Globus pallidus (tissue), 1 donor: ENCODE measurements at regions not wholly inside any gene's neighbourhood (a gene's known extent, or its start where the extent isn't known, plus 50 kb on each side); places are given as distances from the start of the nearest gene placed in this dataset.

Experiments
- DNase-seq: peaks from one replicate; pipeline ENCODE4 v3.0.0-alpha.2; 2015; ENCODE audit warnings: low spot score

DNA sequence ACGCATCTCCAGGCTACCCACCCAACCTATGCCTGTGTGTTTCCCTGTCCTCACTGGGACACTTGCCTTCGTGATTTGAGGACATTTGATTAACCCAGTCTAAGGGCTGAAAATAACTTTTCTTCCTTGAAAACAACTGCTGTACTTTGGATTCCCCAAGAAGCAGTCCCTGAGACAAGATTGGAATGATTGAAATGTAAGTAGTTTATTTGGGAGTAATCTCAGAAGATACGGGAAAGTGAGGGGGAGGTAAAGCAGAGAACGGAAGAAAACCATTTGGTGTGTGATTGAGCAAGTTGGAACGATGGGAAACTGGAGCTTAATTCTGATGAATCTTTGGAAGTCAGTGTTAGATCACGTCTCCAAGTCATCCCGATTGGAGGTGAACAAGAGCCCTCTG is 143.8 kb upstream of the LMCD1 start:
- no peak for DNase-seq

DNA sequence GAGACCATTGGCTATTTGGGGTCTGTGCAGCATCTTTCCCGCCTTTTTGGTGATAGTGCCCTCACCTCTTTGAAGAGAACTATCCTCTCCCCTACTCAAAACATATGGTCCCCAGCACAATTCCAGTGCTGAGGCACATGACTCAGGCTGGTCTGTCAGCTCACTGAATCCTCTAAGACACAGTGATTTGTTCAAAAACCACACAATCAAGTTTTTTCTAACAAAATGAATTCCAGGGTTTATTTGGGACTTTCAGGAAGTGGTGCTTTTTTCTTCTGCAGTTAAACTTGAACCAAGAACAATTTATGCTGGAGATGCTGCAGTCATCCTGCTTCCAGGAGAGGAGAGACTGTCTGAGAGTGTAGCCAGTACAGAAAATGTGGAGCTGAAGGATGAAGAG is 142.5 kb upstream of the LMCD1 start:
- no peak for DNase-seq

DNA sequence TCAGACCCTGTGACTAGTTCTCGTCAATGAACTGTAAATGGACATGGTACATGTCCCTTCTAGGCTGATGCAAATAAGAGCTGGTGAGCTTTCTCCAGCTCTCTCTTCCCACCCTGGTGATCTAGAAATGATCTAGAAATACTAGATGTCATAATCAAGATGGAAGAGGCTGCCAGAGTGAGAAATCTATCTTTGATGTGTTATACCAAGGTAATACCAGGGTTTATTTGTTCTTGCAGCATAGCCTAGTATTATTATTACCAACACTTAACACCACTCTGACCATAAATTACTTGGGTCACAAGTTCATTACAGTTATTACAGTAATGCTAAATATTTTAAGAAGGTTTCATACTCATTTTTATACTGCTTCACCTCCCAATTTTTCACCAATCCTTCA is 138.4 kb upstream of the LMCD1 start:
- no peak for DNase-seq

DNA sequence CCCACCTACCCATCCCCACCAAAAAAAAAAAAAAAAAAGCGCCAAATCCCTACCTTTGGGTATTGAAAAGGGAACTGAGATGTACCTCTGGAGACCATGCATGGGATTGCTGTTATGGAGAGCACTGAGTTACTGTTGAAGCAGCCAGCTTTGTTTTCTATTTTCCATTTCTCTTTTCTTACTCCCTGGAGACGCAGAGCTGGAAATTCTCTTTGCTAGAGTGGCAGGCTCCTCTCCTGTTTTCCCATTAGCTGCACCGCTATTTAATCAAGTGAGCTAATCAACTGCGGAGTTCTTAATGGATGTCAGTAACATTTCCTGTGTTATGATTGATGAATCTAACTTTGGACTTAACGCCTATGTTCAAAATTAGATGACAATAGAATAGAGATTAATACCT is 136.1 kb upstream of the LMCD1 start:
- no peak for DNase-seq

DNA sequence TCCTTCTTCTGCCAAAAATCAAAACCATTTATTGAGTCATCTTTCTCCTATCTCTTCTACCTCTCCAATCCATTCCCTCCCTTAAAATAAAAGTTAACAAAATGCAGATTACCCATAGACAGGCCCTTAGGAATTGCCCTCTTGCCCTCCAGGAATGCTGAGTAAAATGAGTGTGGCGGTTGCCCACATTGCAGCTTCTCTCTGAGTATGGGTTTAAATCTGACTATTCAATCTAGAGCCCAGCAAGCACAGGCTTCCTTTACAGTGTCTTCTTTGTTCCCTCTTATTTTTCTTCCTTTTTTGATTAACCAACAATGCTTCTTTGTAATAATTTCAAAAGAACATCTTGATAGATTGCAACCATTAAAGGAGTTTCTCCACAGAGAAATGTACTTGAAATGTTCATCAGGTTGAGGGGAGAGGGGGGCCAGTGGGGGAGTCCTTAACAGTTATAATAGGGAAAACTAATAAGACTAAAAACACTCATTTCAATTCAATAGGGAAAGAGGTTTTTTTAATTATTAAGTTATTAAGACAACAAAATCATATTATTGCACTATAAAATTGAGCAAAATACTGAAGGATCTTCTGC is 135.3 kb upstream of the LMCD1 start:
- peak; percentile 21 for DNase-seq

DNA sequence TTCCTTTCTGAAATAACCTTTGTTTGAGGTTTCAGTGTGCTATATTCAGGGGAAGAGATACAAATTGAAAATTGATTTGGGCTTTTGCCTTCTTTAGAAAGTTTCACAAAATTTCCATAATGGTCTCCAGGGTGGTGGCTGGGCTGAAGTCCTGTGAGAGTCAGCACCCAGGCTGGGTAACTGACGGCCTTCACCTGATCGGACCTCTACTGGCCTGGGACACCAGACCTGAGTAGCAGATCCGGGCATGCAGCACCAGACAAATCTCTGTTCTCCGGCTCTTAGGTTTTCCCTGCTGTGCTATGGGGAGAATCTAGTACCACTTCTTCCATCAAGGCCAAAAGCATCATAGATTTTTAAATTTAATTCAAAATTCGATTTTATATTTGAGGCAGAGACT is 133.0 kb upstream of the LMCD1 start:
- DNase-seq, result no peak

DNA sequence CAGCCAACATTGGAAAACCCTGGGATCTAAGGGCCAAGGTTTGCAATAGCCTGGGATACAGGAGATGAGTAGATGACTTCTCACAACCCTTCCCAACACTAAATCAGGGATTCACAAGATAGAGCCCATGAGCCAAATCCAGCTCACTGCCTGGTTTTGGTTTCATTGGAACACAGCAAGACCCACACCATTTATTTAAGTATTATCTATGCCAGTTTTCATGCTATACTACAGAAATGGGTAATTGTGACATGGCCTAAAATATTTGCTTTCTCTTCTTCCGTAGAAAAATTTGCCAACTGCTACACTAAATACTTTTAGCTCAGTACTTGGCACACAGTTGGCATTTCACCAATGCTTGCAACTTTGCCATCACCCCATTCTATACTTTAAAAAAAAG is 132.0 kb upstream of the LMCD1 start:
- DNase-seq, result no peak

DNA sequence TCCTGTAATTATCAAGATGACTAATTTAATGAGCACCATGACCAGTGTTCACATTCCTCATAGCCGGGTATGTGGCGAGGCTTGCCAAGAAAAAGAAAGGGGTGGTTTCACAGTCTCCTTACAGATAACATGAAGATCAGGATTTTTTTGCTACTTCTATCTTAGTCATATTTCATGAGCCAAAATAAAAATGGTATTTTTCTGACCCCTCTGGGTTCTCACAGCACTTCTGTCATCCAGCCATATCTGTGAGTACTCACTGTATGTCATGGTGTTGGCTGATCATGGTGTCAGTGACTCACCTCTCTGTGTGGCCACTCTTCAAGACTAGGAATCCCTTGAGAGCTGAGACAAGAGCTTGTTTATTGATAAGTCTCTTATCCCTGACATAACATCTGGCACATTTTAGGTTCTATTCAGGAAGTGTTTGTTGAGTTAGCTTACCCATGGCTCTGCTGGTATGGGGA is 130.5 kb upstream of the LMCD1 start:
- DNase-seq, result no peak

DNA sequence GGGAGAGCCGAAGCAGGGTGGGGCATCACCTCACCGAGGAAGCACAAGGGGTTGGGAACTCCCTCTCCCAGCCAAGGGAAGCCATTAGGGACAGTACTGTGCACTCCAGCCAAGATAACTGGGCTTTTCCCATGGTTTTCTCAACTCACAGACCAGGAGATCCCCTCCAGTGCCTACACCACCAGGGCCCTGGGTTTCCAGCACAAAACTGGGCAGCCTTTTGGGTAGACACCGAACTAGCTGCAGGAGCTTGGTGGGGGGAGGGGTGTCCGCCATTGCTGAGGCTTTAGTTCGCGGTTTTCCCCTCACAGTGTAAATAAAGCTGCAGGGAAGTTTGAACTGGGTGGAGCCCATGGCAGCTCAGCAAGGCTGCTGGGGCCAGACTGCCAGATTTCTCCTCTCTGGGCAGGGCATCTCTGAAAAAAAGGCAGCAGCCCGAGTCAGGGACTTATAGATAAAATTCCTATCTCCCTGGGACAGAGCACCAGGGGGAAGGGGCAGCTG is 129.6 kb upstream of the LMCD1 start:
- no peak for DNase-seq

DNA sequence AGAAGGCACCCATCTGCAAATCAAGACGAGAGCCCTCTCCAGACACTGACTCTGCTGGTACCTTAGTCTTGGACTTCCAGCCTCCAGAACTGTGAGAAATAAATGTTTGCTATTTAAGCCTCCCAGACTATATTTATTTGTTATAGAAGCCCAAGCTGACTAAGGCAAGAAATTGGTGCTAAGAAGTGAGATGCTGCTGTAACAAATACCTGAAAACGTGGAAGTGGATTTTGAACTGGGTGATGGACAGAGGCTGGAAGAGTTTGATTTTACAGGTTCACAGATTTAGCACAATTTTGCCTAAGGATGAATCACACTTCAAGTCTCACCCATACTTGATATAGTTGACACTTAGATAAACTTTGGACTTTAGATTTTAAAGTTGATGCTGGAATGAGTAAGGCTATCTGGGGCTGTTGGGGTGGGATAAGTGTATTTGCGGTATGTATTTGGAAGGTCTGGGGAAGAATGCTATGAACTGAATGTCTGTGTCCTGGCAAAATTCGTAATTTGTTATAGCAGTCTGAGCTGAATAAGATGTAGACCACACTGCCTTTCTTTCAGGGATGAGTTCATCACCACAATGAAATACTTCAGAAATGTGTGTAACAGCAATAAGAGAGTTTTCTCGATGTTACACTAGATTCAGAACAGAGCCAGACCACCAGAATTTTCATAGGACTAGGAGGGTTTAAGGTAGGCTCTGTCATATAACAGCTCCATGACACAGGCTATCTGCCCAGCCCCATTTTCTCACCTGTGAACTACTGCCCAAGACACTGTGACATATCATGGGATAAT is 120.5 kb upstream of the LMCD1 start:
- DNase-seq, result no peak

DNA sequence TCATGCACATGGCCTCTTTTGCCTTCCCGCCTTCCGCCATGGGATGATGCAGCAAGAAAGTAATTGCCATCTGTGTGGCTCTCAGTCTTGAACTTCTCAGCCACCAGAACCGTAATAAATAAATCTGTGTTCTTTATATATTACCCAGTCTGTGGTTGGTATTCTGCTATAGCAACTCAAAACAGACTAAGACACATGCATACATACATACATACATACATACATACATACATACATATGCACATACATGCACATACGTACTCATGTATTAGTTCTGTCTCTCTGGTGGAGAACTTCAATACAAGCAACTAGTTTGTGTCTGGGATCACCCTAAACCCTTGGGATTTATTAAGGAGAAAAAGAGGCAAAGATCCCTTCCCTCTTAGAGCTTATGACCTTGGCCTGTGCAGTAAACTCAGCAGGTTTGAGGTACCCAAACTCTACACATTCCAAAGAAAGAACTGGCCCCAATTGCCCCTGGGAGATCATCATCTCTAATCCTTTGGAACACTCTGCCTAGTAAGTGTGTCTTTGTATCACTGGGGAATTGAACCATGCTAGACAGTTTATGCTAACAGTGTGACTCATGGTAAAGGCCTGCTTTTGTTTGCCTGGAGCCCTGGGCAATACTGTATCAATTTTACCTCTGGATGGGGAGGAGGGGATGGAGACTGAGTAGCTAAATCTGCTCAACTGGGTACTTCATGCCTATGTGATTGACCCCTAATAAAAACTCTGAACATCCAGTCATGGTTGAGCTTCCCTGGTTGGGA is 115.6 kb upstream of the LMCD1 start:
- DNase-seq, result no peak

DNA sequence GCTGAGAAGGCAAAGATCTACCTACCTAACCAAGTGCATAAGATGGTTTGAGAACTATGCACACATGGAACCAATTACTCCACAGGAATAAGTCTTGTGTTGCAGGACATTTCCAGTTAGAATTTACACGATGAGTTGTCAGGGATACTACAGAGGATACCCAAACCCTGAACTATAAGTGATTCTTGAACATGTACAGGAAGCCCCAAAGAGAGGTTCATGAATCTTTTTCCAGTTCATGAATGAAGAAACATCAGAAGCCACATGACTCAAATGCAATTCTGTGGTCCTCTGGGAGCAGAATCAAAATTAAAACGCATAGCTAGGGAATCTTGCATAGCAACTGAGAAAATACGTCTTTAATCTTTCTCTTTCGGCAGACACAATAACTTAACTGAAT is 114.1 kb upstream of the LMCD1 start:
- no peak for DNase-seq

DNA sequence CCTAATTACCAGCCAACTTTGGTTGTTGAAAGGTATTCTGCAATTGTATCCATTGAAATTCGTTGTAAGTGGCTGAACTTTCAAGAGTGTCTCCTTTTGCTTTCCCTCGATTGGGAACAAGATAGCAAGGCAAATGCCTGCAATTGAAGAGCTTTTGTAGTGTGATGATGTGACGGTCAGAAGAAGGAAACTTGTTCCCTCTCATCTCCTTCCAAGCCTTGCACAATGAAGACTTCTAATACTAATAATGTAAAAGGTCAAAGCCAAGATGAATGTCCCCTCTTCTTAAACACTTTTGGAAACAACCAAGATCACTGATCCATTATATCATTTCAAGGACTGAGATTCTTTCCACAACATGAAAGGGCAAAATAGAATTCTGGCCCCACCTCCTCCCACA is 101.9 kb upstream of the LMCD1 start:
- no peak for DNase-seq

DNA sequence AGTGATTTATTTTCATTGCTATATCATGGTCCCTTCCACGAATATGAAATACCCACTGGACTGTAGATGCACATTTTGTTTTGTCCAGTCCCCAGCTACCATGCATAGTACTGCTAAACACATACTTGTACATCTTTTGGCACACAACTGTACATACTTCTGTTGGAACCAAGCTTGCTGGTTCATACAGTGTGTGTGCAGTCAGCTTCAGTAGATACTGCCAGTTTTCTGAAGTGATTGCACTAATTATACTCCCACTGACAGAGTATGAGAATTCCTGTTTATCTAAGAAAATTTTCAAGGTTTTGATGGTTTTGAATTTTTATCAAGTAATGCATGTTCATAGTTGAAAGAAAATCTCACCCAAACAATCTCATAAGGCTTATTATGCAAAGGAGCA is 100.7 kb upstream of the LMCD1 start:
- DNase-seq, result no peak

DNA sequence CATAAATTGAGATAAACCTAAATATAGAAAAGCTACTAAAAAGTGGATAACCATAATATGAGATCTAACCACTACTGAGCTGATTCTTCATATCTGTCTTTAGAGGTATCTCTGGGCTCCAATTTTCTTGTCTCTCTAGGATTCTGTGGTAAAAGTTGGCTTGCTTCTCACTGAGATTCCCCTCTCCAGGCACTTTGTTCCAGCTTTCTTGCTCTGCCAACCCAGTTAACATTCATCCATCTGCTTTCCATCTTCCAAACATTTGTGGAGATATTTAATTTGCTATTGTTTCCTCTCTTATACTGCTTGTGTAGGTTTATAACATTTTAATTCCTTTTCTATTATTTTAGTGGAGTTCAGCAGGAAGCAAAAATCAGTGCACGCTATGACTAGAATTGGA is 97.6 kb upstream of the LMCD1 start:
- DNase-seq, result no peak

DNA sequence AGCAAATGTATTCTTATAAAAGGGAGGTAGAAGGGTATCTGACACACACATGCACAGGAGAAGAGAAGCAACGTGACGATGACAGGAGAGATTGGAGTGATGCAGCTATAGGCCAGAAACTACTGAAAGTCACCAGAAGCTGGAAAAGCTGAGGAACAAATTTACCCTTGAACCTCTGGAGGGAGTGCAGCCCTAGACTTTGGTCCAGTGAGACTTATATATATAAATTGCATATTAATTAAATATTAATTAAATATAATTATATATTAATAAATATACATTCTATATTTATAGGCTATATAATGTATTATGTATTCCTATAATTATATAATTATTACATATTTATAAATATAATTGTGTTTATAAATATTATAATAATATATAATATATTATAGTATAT is 96.5 kb upstream of the LMCD1 start:
- DNase-seq, result no peak

DNA sequence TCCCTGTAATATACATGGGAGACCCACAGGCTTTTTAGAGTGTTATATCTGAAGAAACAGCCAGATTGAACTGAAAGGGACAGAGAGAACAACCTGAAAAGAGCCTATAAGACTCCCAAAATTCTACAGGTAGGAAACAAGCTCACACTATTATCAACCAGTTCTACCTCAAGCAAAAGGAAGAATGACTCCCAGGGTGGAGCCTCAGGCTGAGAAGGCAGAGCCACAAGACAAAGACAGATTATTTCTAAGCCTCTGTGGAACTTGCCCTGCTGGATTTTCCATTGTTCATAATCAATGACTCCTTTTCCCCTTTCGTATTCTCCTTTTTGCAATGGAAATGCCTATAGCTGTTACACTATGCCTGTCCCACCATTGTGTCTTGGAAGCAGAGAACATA is 95.1 kb upstream of the LMCD1 start:
- DNase-seq, result no peak

DNA sequence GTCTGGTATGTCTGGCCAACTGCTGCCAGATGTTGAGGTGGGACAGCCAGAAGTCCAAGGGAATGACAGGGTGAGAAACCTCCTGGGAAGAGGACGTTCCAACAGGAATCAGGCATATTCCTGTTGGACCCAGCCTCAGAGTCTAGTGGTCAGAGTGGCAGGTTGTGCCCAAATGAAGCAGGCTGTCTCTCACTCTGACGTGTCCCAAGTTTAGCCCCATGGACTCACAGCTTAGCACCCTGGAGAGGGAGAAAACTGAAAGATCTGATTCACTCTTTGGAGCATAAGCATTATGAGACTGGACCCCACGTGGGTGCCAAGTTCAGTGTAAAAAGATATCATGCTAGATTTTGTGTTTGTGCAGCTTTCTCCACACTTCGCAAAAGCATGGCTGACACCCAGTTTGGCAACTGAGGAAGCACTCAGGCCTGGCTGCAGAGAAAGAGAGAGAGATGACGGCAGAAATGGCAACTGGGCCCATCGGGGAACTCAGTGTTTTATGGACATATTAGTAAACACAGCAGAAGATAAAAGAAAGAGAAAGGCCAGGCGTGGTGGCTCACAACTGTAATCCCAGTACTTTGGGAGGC is 88.2 kb upstream of the LMCD1 start:
- DNase-seq, result no peak

DNA sequence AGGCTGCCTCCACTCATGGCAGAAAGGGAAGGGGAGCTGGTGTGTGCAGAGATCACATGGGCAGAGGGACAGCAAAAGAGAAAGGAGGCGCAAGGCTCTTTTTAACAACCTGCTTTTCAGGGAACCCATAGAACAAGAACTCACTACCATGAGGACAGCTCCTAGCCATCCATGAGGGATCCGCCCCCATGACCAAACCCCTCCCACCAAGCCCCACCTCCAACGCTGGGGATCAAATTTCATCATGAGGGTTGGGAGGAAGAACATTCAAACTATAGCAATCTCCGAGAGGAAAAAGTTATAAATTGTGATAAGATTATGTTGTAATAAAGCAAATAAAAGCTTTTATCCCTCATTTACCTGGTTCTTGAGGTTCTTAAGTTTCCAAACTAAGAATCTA is 84.7 kb upstream of the LMCD1 start:
- DNase-seq, result no peak

DNA sequence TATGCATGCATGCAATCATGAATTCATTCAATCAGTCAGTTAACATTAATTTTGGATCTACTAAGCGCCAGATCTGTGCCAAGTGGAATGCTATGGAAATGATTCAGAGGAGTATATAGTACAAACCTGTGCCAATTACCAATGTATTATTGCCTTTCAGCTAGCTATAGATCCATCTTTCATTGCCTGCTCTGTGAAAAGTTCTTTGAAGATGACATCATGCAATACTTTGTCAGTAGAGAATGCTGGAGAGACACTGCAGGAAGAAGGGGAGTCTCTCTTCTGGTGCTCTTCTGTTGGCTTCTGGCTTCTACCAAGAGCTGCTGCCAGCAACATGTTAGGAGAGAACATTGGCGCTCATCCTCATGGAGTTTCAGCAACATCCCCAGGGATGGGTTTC is 81.0 kb upstream of the LMCD1 start:
- DNase-seq, result no peak

DNA sequence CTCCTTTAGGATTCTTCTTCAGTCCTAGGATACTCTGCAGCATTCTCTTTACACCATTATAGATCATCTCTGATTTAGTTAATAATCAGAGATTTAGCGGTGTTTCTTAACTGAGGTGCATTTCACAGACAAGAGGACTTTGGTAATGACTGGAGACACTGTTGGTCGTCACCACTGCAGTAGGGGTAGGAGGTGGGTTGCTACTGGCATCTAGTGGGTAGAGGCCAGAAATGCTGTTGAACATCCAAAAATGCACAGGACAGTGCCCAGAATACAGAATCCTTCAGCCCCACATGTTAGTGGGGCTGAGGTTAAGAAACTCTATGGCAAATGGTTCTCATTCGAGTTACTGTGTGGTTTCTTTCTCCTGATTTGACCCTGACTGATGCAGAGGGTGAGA is 80.4 kb upstream of the LMCD1 start:
- no peak for DNase-seq

DNA sequence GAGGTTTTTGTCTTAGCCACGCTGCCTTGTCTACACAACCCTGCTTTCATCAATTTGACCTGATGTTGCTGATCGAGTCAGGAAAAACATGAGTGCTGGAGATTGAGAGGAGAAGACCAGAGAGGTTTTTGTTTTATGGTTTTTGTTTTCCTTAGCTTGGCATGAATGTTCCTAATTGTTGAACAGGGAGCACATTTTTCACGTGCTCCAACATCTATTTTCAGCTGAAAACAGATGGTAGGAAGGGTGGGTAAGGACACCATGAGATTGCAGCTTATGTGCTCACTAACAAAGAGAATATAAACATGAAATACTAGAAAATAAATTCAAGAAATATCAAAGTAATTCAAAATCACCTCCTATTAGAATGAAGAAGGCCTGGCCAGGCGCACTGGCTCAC is 79.9 kb upstream of the LMCD1 start:
- no peak for DNase-seq

DNA sequence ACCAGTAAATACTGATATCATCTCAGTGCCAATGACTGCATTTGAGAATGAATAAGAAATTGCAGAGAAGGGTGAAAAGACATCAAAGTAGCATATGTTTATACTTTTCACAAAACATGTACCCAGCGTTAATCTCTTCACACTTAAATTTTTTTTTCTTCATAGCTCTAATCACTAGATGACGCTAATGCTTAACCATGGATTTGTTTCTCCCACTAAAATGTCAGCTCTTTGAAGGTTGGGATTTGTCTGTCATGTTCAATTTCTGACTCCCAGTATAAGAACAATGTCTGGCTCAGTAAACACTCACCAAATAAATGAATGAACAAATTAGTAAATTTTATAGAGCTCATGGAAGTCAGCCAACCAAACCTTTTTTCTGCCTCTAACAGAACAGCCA is 78.3 kb upstream of the LMCD1 start:
- DNase-seq, result no peak
